Activated CD4-positive, alpha-beta T cell treated with anti-CD3 and anti-CD28 coated beads for 4 hours (primary cell): ENCODE measurements at regions not wholly inside any gene's neighbourhood (a gene's known extent, or its start where the extent isn't known, plus 50 kb on each side); places are given as distances from the start of the nearest gene placed in this dataset.

Experiments used
- DNase-seq, 2 donors: peaks; one replicate each; pipeline ENCODE4 v3.0.0-alpha.2; 2020

- no peak for DNase-seq
Measured at GRCh38 chr6:40937491-40937890, 101.5 kb downstream of the UNC5CL start.

GRCh38 chr6:40936818-40937251, 102.2 kb downstream of the UNC5CL start:
- no peak for DNase-seq

- DNase-seq, result no peak
Measured at GRCh38 chr6:40933864-40934263, 105.2 kb downstream of the UNC5CL start.

GRCh38 chr6:40932953-40933352, 106.1 kb downstream of the UNC5CL start:
- no peak for DNase-seq

GRCh38 chr6:40932366-40932765, 106.7 kb downstream of the UNC5CL start:
- no peak for DNase-seq

GRCh38 chr6:40931931-40932330, 107.1 kb downstream of the UNC5CL start:
- DNase-seq, result no peak

- DNase-seq, result no peak
Measured at GRCh38 chr6:40930555-40930954, 108.5 kb downstream of the UNC5CL start.

- DNase-seq, result no peak
Measured at GRCh38 chr6:40930045-40930444, 109.0 kb downstream of the UNC5CL start.

- no peak for DNase-seq
Measured at GRCh38 chr6:40929176-40929575, 109.8 kb downstream of the UNC5CL start.

GRCh38 chr6:40928763-40929162, 110.3 kb downstream of the UNC5CL start:
- DNase-seq, result no peak

- no peak for DNase-seq
Measured at GRCh38 chr6:40928307-40928706, 110.7 kb downstream of the UNC5CL start.

- DNase-seq, result no peak
Measured at GRCh38 chr6:40925341-40925740, 113.7 kb downstream of the UNC5CL start.

- DNase-seq, result no peak
Measured at GRCh38 chr6:40924839-40925238, 114.2 kb downstream of the UNC5CL start.

GRCh38 chr6:40923880-40924279, 115.1 kb downstream of the UNC5CL start:
- DNase-seq, result no peak

GRCh38 chr6:40923326-40923725, 115.7 kb downstream of the UNC5CL start:
- DNase-seq, result no peak

- DNase-seq, result no peak
Measured at GRCh38 chr6:40922281-40922680, 116.7 kb downstream of the UNC5CL start.

- DNase-seq, result no peak
Measured at GRCh38 chr6:40918040-40918651, 120.9 kb downstream of the UNC5CL start.

- DNase-seq, result no peak
Measured at GRCh38 chr6:40917603-40918002, 121.4 kb downstream of the UNC5CL start.

- no peak for DNase-seq
Measured at GRCh38 chr6:40916845-40917244, 122.2 kb downstream of the UNC5CL start.

GRCh38 chr6:40915165-40915564, 123.9 kb downstream of the UNC5CL start:
- no peak for DNase-seq

GRCh38 chr6:40914005-40914404, 125.0 kb downstream of the UNC5CL start:
- no peak for DNase-seq

- DNase-seq, result no peak
Measured at GRCh38 chr6:40912158-40912946, 126.7 kb downstream of the UNC5CL start.

- no peak for DNase-seq
Measured at GRCh38 chr6:40910260-40910893, 128.6 kb downstream of the UNC5CL start.

- no peak for DNase-seq
Measured at GRCh38 chr6:40909811-40910210, 129.2 kb downstream of the UNC5CL start.
